ENCODE measurements at regions not wholly inside any gene's neighbourhood (a gene's known extent, or its start where the extent isn't known, plus 50 kb on each side); places are given as distances from the start of the nearest gene placed in this dataset.

DNA sequence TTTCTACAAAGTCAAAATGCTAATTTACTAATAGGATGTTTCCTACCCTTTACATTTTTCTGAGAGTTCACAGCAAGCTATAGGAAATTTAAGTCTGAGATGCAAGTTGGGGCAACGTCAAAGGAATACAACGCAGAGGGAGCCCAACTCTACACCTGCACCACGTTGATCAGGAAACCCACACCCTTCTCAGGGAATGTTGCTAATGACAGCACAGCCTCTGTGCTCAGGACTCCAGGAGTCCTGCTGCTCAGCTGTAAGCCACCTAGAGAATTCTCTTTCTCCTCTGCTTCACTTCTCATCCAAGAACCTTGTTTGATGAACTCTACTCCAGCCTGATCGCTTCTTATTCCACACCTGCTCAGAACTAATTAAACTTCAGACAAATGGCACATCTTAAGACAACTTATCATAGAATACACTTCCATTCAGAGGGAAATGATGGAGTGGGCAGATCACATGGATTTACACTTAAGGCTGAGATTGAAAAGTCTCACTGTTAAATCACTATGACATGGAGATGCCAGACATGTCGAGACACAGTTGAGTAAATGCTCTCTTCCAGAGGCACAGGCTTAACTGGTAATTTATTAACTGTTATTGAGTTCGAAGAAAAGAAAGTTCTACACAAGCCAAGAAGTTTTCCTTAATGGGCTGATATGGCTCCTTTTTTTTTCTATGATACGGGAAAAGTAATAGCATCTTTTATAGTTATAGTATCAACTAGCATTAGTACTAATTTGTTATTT lies 811.6 kb upstream of the ARGLU1 start:
- H3K27ac Mint-ChIP-seq = no peak overlapping the region
- H3K4me1 Mint-ChIP-seq = no peaks in the 10 kb centered on the region
- H3K9me3 Mint-ChIP-seq = peaks cover 7% of the 10 kb centered on the region
- ATAC-seq (replicated peaks) = no peak
- H3K27me3 Mint-ChIP-seq = no peaks in the 10 kb centered on the region
- H3K36me3 Mint-ChIP-seq (ENCODE audit: low read depth) = no peaks in the 10 kb centered on the region
- H3K4me3 Mint-ChIP-seq = no peak overlapping the region

DNA sequence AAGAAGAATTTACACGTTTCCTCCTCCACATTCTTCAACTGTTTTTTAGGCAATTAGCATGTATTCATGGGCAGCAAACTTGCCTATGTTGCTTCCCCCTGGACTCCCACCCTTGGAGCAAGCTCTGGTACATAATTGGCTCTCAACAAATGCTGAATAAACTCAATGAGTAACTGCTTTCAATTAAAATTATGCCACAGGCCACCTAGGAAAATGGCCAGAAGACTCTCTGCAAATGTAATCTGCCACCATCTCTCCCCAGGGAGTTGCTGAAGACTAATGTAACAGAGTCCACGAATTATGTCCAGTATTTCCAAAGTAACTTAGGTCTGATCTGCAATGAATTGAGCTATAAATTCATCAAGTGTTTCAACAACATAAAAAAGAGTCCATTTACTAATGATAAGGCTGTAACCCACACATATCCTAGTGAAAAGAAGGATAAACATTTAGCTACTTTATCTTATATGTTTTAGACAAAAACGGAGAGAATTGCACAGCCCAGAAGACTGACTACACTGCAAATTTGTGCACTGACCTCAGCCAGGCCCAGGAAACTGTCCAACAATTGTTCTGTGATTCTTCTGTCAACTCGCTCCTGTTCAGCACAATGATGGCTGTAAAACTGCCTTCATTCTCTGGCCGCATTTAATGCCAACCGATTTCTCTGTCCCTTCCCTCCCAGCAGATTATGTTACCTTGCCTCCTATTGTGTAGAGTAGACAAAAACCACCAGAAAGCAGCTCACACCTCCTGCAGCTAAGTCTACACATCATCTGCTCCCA lies 808.6 kb upstream of the ARGLU1 start:
- no peaks in the 10 kb centered on the region for H3K36me3 Mint-ChIP-seq (ENCODE audit: low read depth)
- no peak for ATAC-seq (replicated peaks)
- no peaks in the 10 kb centered on the region for H3K27me3 Mint-ChIP-seq
- no peaks in the 10 kb centered on the region for H3K4me1 Mint-ChIP-seq
- peaks cover 6% of the 10 kb centered on the region for H3K9me3 Mint-ChIP-seq
- H3K27ac Mint-ChIP-seq = no peak overlapping the region
- H3K4me3 Mint-ChIP-seq = no peak overlapping the region

- ATAC-seq (replicated peaks) = no peak
- Mint-ChIP-seq H3K36me3 (ENCODE audit: low read depth) (no peaks in the 10 kb centered on the region), H3K9me3 (peaks cover 6% of the 10 kb centered on the region), H3K4me3 (no peak overlapping the region), H3K4me1 (no peaks in the 10 kb centered on the region), H3K27ac (no peak overlapping the region), H3K27me3 (no peaks in the 10 kb centered on the region)
Measured at GRCh38 chr13:107375701-107376340, 807.9 kb upstream of the ARGLU1 start.

- H3K4me1 Mint-ChIP-seq = no peaks in the 10 kb centered on the region
- no peaks in the 10 kb centered on the region for H3K27me3 Mint-ChIP-seq
- H3K36me3 Mint-ChIP-seq (ENCODE audit: low read depth) = no peaks in the 10 kb centered on the region
- no peak overlapping the region for H3K4me3 Mint-ChIP-seq
- H3K9me3 Mint-ChIP-seq = peaks cover 3% of the 10 kb centered on the region
- ATAC-seq (replicated peaks) = no peak
- H3K27ac Mint-ChIP-seq = no peak overlapping the region
Measured at GRCh38 chr13:107374038-107374437, 806.1 kb upstream of the ARGLU1 start.

- Mint-ChIP-seq H3K36me3 (ENCODE audit: low read depth) (no peaks in the 10 kb centered on the region), H3K4me1 (no peaks in the 10 kb centered on the region), H3K27me3 (no peaks in the 10 kb centered on the region), H3K4me3 (no peak overlapping the region), H3K9me3 (peaks cover 3% of the 10 kb centered on the region), H3K27ac (no peak overlapping the region)
- ATAC-seq (replicated peaks) = no peak
Measured at GRCh38 chr13:107373551-107373950, 805.6 kb upstream of the ARGLU1 start.

GRCh38 chr13:107370015-107370785 lies 802.3 kb upstream of the ARGLU1 start:
- ATAC-seq (replicated peaks) = no peak
- Mint-ChIP-seq H3K36me3 (ENCODE audit: low read depth) (no peaks in the 10 kb centered on the region), H3K9me3 (peaks cover 4% of the 10 kb centered on the region), H3K27ac (no peak overlapping the region), H3K27me3 (no peaks in the 10 kb centered on the region), H3K4me3 (no peak overlapping the region), H3K4me1 (no peaks in the 10 kb centered on the region)

- Mint-ChIP-seq H3K4me1 (no peaks in the 10 kb centered on the region), H3K9me3 (peaks cover 8% of the 10 kb centered on the region), H3K27me3 (no peaks in the 10 kb centered on the region), H3K27ac (no peak overlapping the region), H3K36me3 (ENCODE audit: low read depth) (no peaks in the 10 kb centered on the region), H3K4me3 (no peak overlapping the region)
- no peak for ATAC-seq (replicated peaks)
Measured at GRCh38 chr13:107367258-107367657, 799.3 kb upstream of the ARGLU1 start.

DNA sequence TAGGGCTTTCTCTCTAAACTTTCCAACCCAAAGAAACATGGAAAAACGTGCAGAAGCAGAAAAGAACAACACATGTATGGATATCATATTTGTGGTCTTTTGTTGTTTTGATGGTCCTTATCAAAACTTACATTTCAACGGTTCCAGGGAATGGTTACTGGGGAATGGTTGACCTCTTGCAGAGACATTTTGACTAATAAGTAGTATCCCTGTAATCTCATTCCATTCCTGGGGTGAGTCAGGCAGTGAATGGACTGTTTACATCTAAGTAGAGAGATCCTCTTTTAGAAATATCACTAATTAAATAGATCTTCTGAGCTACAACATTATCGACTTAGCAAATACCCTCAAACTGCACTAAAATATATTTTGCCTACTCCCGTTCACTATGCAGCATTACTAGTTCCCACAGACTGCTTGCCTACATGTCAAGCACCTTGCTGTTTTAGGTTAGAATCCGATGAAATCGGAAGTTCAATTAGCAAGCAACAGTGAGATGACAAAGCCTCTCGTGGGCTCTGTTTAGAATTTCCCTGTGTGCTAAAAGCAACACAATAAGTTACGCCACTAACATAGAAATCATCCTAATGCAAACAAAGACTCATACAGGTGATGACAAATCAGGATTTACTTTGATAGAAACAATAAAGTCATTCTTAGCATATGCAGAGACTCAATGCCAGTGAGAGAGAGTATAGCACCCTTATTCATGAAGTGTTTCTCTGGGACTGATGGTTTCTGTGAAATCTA lies 797.7 kb upstream of the ARGLU1 start:
- Mint-ChIP-seq H3K27ac (no peak overlapping the region), H3K27me3 (no peaks in the 10 kb centered on the region)

GRCh38 chr13:107364658-107365057 lies 796.7 kb upstream of the ARGLU1 start:
- Mint-ChIP-seq H3K4me1 (no peaks in the 10 kb centered on the region), H3K27ac (no peak overlapping the region), H3K4me3 (no peak overlapping the region), H3K9me3 (peaks cover 10% of the 10 kb centered on the region), H3K27me3 (no peaks in the 10 kb centered on the region), H3K36me3 (ENCODE audit: low read depth) (no peaks in the 10 kb centered on the region)
- ATAC-seq (replicated peaks) = no peak

More for the DNA sequence above, 797.7 kb upstream of the ARGLU1 start:
- Mint-ChIP-seq H3K36me3 (ENCODE audit: low read depth) (no peaks in the 10 kb centered on the region), H3K4me1 (no peaks in the 10 kb centered on the region), H3K4me3 (no peak overlapping the region), H3K9me3 (peaks cover 10% of the 10 kb centered on the region)
- ATAC-seq (replicated peaks) = no peak

DNA sequence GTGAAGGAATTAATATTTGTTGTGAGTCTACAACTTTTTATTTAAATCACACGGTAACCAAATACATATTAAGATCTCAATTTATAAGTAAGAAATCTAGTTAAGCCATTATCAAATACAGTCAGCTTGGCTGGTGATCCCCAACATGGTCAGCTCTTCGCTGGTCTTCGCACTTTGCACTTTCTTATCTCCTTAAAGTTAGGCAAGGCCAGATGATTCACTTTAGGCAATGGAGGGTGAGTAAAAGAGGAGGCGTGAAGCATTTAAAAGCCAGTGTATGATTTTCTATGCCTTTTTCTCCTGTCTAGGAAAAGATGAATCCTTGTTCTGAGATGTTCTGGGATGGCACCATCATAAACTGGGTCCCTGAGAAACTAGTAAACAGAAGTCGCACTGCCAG lies 793.7 kb upstream of the ARGLU1 start:
- H3K36me3 Mint-ChIP-seq (ENCODE audit: low read depth) = no peaks in the 10 kb centered on the region

GRCh38 chr13:107360010-107360409 lies 792.1 kb upstream of the ARGLU1 start:
- H3K27ac Mint-ChIP-seq = no peak overlapping the region
- peaks cover 15% of the 10 kb centered on the region for H3K9me3 Mint-ChIP-seq
- ATAC-seq (replicated peaks) = no peak
- H3K4me1 Mint-ChIP-seq = no peaks in the 10 kb centered on the region
- no peaks in the 10 kb centered on the region for H3K27me3 Mint-ChIP-seq
- no peaks in the 10 kb centered on the region for H3K36me3 Mint-ChIP-seq (ENCODE audit: low read depth)
- no peak overlapping the region for H3K4me3 Mint-ChIP-seq

More for the DNA sequence above, 793.7 kb upstream of the ARGLU1 start:
- Mint-ChIP-seq H3K9me3 (peaks cover 17% of the 10 kb centered on the region), H3K4me3 (no peak overlapping the region), H3K27ac (no peak overlapping the region), H3K27me3 (no peaks in the 10 kb centered on the region), H3K4me1 (no peaks in the 10 kb centered on the region)
- ATAC-seq (replicated peaks) = no peak

DNA sequence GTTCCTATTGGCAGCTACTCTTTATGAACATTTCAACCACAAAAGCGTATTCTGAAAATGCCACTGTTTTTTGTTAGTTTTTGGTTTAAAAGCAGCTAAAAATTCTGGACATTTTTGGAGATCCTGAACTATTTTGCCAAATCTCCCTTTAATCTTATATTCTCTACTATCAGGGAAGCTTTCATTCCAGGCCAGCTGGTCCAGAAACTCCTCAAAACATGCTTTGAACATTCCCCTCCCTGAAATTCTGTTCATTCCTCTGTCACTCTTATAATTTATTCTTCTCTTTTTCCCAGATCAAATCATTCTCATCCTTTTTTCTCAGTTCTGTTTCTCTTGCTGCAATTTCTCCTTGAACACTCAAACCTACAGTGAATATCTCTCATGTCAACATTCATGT lies 790.9 kb upstream of the ARGLU1 start:
- Mint-ChIP-seq H3K9me3 (peaks cover 13% of the 10 kb centered on the region), H3K4me3 (no peak overlapping the region), H3K36me3 (ENCODE audit: low read depth) (no peaks in the 10 kb centered on the region), H3K4me1 (no peaks in the 10 kb centered on the region), H3K27me3 (no peaks in the 10 kb centered on the region), H3K27ac (no peak overlapping the region)
- no peak for ATAC-seq (replicated peaks)

DNA sequence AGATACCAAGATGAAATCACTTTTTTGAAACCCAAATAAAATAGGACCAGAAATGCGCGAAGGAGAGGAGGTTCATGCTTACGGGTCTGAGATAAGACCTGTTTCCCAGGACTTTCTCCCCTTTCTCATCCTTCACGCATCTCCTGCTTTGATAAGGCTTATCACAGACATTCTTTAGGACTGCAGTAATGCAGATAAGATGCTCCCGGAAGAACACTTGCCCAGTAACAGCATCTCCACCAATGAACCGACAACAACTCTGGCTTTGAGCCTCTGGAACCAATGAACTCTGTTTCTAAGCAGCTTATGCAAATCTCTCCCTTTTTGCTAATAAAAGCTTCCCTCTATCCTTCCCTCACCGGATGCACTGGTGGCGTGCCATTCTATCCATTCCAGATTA lies 783.4 kb upstream of the ARGLU1 start:
- ATAC-seq (replicated peaks) = no peak
- Mint-ChIP-seq H3K9me3 (peaks cover 7% of the 10 kb centered on the region), H3K36me3 (ENCODE audit: low read depth) (no peaks in the 10 kb centered on the region), H3K27ac (no peak overlapping the region), H3K4me3 (no peak overlapping the region), H3K27me3 (no peaks in the 10 kb centered on the region), H3K4me1 (no peaks in the 10 kb centered on the region)

GRCh38 chr13:107348925-107349324 lies 781.0 kb upstream of the ARGLU1 start:
- Mint-ChIP-seq H3K4me1 (no peaks in the 10 kb centered on the region), H3K27ac (no peak overlapping the region), H3K4me3 (no peak overlapping the region), H3K27me3 (no peaks in the 10 kb centered on the region), H3K9me3 (peaks cover 12% of the 10 kb centered on the region), H3K36me3 (ENCODE audit: low read depth) (no peaks in the 10 kb centered on the region)
- no peak for ATAC-seq (replicated peaks)

Data from activated T-helper 17 cell treated with anti-CD3 and anti-CD28 coated beads, Interleukin-2, amount 50 U/mL, for 72 hours (primary cell).